ENCODE measurements at regions not wholly inside any gene's neighbourhood (a gene's known extent, or its start where the extent isn't known, plus 50 kb on each side); places are given as distances from the start of the nearest gene placed in this dataset.

DNA sequence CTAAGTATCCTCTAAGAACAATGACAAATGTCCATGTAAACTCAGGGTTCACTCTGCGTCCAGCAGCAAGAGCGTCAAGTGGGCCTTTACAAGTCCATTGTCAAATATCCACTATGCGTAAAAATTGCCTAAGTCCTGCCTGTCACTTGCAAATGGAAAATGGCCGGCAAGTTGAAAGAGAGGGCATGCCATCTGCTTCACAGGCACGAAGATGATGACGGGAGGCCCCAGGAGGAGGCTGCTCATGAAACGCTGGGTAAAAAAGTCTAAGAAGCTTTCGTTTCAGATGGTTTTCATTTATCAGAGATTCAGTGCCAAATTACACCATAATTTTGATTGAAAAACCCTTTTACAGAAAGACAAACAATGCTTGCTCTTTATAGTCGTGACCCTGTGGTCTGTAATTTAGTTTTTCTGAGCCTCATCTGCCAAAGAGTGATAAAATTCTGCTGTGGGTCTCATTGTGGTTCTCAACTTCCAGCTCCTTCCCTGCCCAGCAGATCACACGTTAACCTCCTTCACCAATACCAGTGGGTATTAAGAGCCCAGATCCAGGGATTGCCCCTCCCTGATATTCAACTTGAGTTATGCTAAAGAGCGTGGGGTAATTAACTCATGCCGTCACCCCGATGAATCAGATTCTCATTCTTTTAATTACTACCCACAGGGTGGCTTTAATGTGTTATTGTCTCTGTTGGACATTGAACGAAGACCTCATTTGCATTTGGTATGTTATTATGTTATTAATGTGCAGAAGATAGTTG, 160.2 kb upstream of the ALKAL2 start:
- TF ChIP-seq PPARA (CRISPR knock-in tag; IDR thresholded peaks at IDR 0.05; ENCODE audit: borderline replicate concordance) (no peak), ZNF70 (CRISPR knock-in tag; IDR thresholded peaks at IDR 0.05) (0 out of 2 replicates have a peak, but pooled peaks have one; percentile 52)
- ATAC-seq = no peak

DNA sequence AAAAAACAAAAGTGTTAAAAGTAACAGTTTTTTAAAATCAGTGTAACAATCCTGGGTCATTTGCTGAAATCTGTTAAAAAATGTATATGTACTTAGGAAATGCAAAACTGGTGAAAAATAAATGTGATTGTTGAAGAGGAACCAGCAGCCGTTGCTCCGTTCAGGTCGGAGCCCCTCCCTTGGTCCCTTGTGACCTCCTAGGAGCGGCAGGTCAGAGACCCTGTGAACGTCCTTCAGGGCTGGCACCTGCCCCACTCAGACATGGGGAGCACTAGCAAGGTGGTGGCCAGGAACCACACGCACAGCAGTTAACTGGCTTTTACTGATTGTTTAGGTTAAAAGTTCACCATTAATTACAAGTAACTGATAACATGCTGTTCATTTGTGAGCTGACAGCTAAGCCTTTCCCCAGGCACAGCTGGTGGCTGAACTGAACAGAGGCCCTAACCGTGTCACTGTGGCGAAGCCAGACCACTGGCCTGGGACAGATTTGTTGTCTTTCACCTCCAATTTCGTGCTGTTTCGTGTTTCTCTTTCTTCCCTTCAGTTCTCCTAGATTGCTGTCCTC, 159.2 kb upstream of the ALKAL2 start:
- TF ChIP-seq TCF4 (CRISPR knock-in tag; IDR thresholded peaks at IDR 0.05; ENCODE audit: borderline replicate concordance) (no peak), PPARA (CRISPR knock-in tag; IDR thresholded peaks at IDR 0.05; ENCODE audit: borderline replicate concordance) (no peak), OSR1 (CRISPR knock-in tag; IDR thresholded peaks at IDR 0.05) (no peak), ZNF565 (CRISPR knock-in tag; conservative IDR thresholded peaks at IDR 0.05; ENCODE audit: low read depth) (no peak), BACH2 (CRISPR knock-in tag; IDR thresholded peaks at IDR 0.05; ENCODE audit: borderline replicate concordance) (no peak), ISL1 (CRISPR knock-in tag; IDR thresholded peaks at IDR 0.05) (no peak), ESRRG (CRISPR knock-in tag; IDR thresholded peaks at IDR 0.05) (no peak), GLIS3 (CRISPR knock-in tag; IDR thresholded peaks at IDR 0.05) (no peak), ZNF8 (CRISPR knock-in tag; IDR thresholded peaks at IDR 0.05) (no peak), ZFP3 (CRISPR knock-in tag; IDR thresholded peaks at IDR 0.05) (no peak), ZC3H10 (CRISPR knock-in tag; IDR thresholded peaks at IDR 0.05) (no peak)
- TF ChIP-seq, protein P1, sequence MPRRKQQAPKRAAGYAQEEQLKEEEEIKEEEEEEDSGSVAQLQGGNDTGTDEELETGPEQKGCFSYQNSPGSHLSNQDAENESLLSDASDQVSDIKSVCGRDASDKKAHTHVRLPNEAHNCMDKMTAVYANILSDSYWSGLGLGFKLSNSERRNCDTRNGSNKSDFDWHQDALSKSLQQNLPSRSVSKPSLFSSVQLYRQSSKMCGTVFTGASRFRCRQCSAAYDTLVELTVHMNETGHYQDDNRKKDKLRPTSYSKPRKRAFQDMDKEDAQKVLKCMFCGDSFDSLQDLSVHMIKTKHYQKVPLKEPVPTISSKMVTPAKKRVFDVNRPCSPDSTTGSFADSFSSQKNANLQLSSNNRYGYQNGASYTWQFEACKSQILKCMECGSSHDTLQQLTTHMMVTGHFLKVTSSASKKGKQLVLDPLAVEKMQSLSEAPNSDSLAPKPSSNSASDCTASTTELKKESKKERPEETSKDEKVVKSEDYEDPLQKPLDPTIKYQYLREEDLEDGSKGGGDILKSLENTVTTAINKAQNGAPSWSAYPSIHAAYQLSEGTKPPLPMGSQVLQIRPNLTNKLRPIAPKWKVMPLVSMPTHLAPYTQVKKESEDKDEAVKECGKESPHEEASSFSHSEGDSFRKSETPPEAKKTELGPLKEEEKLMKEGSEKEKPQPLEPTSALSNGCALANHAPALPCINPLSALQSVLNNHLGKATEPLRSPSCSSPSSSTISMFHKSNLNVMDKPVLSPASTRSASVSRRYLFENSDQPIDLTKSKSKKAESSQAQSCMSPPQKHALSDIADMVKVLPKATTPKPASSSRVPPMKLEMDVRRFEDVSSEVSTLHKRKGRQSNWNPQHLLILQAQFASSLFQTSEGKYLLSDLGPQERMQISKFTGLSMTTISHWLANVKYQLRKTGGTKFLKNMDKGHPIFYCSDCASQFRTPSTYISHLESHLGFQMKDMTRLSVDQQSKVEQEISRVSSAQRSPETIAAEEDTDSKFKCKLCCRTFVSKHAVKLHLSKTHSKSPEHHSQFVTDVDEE (CRISPR knock-in tag; IDR thresholded peaks at IDR 0.05) = no peak
- TF ChIP-seq, protein P2, sequence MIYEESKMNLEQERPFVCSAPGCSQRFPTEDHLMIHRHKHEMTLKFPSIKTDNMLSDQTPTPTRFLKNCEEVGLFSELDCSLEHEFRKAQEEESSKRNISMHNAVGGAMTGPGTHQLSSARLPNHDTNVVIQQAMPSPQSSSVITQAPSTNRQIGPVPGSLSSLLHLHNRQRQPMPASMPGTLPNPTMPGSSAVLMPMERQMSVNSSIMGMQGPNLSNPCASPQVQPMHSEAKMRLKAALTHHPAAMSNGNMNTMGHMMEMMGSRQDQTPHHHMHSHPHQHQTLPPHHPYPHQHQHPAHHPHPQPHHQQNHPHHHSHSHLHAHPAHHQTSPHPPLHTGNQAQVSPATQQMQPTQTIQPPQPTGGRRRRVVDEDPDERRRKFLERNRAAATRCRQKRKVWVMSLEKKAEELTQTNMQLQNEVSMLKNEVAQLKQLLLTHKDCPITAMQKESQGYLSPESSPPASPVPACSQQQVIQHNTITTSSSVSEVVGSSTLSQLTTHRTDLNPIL (CRISPR knock-in tag; IDR thresholded peaks at IDR 0.05; ENCODE audit: low read depth) = no peak
- TF ChIP-seq, protein P3, sequence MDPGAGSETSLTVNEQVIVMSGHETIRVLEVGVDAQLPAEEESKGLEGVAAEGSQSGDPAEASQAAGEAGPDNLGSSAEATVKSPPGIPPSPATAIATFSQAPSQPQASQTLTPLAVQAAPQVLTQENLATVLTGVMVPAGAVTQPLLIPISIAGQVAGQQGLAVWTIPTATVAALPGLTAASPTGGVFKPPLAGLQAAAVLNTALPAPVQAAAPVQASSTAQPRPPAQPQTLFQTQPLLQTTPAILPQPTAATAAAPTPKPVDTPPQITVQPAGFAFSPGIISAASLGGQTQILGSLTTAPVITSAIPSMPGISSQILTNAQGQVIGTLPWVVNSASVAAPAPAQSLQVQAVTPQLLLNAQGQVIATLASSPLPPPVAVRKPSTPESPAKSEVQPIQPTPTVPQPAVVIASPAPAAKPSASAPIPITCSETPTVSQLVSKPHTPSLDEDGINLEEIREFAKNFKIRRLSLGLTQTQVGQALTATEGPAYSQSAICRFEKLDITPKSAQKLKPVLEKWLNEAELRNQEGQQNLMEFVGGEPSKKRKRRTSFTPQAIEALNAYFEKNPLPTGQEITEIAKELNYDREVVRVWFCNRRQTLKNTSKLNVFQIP (CRISPR knock-in tag; IDR thresholded peaks at IDR 0.05; ENCODE audit: borderline replicate concordance, low read depth) = no peak
- no peak for ATAC-seq

DNA sequence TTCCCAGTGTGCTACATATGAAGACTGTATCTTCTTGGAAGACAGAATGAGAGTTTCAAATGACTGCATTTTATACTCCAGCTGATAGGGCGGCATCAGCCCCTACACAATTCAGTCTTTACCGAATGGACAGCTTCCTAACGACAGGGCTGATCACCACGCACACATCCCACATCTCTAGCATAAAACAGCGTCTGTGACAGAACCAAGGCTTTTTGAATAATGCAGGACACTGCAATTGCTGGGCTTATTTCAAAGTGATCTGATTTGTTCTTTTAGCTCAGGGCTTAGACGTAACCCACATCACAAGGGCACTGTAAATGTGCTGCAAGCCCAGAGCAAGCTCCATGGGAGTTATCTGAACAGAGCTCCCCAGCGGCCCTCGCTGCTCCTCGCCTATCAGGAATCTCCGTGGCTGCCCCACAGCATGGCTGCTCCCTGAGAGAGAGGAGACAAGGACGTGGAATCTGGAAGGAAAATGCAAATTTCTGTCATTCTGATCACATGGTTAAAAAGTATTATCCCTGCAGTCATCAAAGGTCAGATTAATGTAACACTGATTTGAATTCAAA, 158.5 kb upstream of the ALKAL2 start:
- ATAC-seq = no peak
- TF ChIP-seq SNAI2 (CRISPR knock-in tag; IDR thresholded peaks at IDR 0.05) = no peak
- TF ChIP-seq TCF4 (CRISPR knock-in tag; IDR thresholded peaks at IDR 0.05; ENCODE audit: borderline replicate concordance) = no peak
- TF ChIP-seq ARNTL (CRISPR knock-in tag; IDR thresholded peaks at IDR 0.05; ENCODE audit: borderline replicate concordance, low read depth) = no peak
- TF ChIP-seq ZNF70 (CRISPR knock-in tag; IDR thresholded peaks at IDR 0.05) = no peak
- TF ChIP-seq ZFP3 (CRISPR knock-in tag; IDR thresholded peaks at IDR 0.05) = no peak
- no peak for TF ChIP-seq ZNF565 (CRISPR knock-in tag; conservative IDR thresholded peaks at IDR 0.05; ENCODE audit: low read depth)
- TF ChIP-seq, protein P3 (CRISPR knock-in tag; IDR thresholded peaks at IDR 0.05; ENCODE audit: borderline replicate concordance, low read depth) = no peak
- no peak for TF ChIP-seq RARB (CRISPR knock-in tag; IDR thresholded peaks at IDR 0.05)
- TF ChIP-seq TOX (CRISPR knock-in tag; IDR thresholded peaks at IDR 0.05; ENCODE audit: borderline replicate concordance) = no peak
- no peak for TF ChIP-seq ISL1 (CRISPR knock-in tag; IDR thresholded peaks at IDR 0.05)
- TF ChIP-seq, protein P1 (CRISPR knock-in tag; IDR thresholded peaks at IDR 0.05) = no peak
- TF ChIP-seq GLIS3 (CRISPR knock-in tag; IDR thresholded peaks at IDR 0.05) = no peak
- no peak for TF ChIP-seq CSDC2 (CRISPR knock-in tag; IDR thresholded peaks at IDR 0.05)
- TF ChIP-seq, protein P2 (CRISPR knock-in tag; IDR thresholded peaks at IDR 0.05; ENCODE audit: low read depth) = no peak
- no peak for TF ChIP-seq BACH2 (CRISPR knock-in tag; IDR thresholded peaks at IDR 0.05; ENCODE audit: borderline replicate concordance)
- TF ChIP-seq, protein P4, sequence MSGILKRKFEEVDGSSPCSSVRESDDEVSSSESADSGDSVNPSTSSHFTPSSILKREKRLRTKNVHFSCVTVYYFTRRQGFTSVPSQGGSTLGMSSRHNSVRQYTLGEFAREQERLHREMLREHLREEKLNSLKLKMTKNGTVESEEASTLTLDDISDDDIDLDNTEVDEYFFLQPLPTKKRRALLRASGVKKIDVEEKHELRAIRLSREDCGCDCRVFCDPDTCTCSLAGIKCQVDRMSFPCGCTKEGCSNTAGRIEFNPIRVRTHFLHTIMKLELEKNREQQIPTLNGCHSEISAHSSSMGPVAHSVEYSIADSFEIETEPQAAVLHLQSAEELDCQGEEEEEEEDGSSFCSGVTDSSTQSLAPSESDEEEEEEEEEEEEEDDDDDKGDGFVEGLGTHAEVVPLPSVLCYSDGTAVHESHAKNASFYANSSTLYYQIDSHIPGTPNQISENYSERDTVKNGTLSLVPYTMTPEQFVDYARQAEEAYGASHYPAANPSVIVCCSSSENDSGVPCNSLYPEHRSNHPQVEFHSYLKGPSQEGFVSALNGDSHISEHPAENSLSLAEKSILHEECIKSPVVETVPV (CRISPR knock-in tag; IDR thresholded peaks at IDR 0.05) = no peak
